ENCODE measurements at regions not wholly inside any gene's neighbourhood (a gene's known extent, or its start where the extent isn't known, plus 50 kb on each side); places are given as distances from the start of the nearest gene placed in this dataset.
"Not testable (repeated sequence)": the region's sequence is repeated elsewhere in the genome, so short reads cannot be mapped to it uniquely, and the experiment has no call there.

DNA sequence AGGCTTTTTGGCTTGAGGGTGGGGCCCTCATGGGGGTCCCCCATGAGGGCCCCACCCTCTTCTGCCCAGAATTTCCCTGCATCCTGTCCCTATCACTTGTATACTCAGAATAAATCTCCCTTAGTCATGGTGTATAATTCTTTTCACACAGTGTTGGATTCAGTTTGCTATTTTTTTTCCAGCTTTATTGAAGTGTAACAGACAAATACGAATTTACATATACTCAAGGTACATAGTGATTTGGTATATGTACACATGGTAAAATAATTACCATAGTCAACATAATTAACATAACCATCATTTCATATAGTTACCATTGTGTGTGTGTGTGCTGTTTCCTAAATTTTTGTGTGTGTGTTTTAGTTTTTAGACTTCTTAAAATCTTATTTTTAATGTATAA, 289.4 kb downstream of the CNTNAP3B start:
- not testable (repeated sequence) for DNase-seq

DNA sequence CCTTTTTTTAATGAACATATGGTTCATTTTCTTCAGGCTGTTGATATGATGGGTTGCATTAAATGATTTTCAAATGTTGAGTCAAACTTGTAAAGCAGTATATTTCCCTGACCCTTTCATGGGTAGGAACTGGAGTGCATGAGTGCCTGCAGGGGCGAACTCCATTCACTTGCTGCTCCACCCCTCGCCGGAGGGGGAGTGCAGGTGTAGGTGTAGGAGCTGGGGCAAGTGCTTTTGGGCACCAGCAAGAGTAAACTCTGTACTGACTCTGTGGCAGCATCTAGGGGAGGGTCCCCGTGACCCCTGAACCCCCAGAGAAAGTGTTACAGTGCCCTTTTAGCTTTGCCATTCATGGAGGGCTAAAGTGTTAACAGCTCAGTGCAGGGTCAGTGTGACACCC, 290.3 kb downstream of the CNTNAP3B start:
- DNase-seq = not testable (repeated sequence)

DNA sequence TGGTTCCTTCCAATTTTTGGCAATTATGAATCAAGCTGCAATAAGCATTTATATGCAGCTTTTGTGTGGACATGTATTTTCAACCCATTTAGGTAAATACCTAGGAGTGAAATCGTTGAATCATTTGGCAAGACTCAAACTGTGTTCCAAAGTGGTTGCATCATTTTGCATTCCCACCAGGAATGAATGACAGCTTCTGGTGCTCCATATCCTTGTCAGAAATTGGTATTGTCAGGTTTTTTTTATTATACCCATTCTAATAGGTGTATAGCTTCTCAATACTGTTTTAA, 290.7 kb downstream of the CNTNAP3B start:
- DNase-seq = not testable (repeated sequence)

DNA sequence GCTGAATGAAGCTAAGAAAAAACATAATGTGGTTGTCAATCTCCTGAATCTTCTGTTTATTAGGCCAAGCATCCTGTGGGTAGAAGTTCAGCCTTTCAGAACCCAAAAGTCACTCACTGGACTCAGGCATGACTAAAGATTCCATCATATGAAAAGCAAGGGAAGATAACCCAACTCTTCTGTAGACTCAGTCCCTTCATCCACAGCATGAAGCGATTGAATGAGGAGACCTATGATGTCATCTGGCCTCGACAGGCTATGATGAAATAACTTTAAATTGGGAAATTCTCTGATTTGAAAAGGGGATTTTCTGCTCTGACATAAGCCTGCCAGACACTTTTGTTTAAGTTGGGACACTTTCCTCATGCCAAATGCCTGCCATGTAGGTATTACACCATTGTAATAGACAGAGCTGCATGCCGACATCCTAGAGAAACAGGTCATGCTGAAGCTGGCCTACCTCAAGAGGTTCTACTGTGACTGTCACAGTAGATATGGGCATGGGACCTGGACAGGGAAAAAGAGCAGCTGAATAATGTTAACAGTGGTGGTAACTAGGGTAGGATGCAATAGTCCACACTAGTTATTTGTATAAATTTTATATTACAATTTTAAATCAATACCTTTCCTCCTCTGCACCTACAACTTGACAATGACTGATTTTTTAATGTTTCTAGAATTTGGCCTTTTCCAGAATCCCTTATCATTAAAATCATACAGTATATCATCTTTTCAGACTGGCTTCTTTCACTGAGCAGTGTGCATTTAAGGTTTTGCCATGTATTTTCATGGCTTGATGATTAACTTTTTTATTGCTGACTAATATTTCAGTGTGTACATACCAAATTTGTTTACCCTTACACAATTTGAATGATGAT, 291.3 kb downstream of the CNTNAP3B start:
- not testable (repeated sequence) for DNase-seq

DNA sequence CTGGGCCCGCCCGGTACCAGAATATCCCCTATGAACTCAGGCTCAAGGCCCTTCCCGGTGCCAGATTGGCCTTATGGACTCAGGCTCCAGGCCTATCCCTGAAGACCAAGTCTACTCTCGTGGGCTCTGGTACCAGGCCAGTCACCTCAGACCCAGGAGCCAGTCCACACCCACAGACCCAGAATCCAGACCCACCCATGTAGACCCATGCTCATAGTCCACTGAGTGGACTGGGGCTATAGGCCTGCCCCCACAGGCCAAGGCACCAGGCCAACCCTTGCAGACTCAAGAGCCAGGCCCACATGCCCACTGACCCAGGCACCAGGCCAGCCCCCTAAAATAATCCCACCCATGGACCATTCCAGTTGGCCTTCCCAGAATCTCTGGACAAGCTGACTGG, 296.1 kb downstream of the CNTNAP3B start:
- not testable (repeated sequence) for DNase-seq

DNA sequence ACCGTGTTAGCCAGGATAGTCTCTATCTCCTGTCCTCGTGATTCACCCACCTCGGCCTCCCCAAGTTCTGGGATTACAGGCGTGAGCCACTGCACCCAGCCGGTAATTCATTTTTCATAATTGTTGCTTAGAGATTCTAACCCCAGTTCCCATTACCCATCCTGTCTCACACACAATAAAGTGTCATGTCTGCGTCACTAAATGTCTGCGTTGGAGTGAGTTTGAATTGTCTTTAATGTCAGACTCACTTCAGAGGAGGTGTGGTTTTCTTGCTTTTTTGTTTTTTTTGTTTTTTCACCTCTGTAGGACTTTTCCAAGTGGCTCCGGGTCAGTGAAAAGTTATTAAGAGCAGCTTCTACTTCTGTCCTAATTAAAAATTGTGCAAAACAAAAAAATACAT, 304.5 kb downstream of the CNTNAP3B start:
- DNase-seq = not testable (repeated sequence)

DNA sequence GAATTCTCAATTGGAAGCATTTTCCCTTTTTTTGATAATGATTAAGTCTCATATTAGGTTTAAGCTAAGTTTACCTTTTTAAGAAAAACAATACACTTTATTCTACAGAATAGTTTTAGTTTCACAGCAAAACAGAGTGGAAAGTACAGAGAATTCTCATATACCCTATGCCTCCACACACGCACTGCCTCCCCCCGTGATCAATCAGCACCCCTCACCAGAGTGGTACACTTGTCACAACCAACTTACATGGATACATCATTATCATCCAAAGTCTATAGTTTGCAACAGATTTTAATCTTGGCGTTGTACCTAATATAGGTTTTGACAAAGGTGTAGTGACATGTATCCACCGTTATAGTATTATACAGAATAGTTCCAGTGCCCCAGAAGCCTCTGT, 326.5 kb downstream of the CNTNAP3B start:
- DNase-seq = not testable (repeated sequence)

DNA sequence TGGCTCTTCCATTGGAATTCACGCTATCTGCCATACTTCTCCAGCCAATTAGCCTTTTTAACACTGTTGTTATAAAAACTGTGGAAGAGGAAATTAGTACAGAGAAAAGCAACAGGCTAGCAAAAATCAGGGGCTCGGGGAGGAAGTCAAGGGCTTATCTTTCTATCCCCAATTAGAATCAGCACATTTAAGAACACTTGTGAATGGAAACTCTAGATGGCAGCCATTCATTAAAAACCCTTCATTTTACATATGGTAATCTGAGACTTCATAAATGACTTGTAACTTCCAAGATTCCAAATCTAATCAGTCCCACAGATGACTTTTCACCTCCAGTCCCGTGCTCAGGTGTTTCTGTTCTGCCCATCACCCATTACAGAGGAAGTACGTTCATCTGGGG, 330.5 kb downstream of the CNTNAP3B start:
- DNase-seq = not testable (repeated sequence)

DNA sequence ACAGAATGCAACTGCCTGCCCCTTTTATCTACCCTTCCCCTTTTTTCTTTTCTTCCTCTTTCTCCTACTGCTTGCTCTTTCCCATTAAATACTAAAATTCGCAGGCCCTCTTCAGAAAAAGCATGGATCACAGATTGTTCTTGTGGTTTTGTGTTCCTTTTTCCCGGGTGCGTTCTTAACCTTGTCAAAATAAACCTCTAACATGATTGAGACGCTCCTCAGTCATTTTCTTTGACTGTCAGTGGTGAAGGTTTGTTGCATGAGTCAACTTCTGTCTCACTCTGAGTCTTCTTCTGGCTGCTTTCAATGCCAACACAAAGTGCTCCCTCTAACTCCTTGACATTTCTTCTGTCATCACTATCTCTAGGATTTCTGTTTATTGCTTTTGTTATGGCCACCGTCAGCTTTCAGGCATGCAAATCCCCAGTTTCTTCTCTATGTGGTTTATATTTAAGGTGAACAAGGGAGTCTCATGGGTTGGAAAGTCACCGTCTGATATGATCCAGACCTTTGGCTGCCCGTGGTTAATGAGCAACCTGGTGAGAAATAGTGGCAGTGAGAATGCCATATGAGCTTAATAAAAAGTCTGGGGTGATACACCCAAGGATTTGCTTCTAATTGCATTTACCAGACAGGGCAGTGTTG, 338.4 kb downstream of the CNTNAP3B start:
- not testable (repeated sequence) for DNase-seq

DNA sequence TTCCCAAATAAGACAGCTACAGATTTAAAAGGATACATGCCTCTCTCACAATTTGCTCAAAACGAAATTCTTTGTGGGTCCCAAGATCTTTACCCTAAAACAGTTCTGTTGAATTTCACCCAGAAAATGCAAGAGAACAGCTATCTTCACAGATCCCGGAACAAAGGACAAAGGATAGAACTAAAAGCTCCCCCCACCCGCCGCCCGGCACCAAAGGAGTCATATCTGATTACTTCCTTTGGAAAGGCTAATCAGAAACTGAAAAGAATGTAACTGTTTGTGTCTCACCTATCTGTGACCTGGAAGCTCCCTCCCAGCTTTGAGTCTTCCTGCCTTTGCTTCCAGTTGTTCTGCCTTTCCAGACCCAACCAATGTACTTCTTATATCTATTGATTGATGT, 339.2 kb downstream of the CNTNAP3B start:
- DNase-seq = not testable (repeated sequence)

DNA sequence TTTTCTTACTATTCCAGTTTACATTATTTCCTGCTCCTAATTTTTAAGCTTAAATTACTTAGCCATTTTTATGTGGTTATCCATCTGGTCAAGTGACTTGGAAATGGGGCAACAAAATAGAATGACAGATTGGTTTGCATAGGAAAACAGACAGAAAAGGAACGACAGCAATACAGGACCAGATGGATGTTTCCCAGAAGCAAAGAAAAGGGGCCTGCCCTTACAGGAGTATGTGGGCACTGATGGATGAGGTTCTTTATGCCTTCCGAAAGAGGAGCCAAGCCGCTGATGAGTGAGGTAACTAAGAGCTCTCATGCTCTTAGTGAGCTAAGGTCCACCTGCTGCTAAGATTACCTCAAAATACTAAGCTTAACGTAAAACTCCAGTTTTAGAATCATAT, 339.8 kb downstream of the CNTNAP3B start:
- DNase-seq = not testable (repeated sequence)

DNA sequence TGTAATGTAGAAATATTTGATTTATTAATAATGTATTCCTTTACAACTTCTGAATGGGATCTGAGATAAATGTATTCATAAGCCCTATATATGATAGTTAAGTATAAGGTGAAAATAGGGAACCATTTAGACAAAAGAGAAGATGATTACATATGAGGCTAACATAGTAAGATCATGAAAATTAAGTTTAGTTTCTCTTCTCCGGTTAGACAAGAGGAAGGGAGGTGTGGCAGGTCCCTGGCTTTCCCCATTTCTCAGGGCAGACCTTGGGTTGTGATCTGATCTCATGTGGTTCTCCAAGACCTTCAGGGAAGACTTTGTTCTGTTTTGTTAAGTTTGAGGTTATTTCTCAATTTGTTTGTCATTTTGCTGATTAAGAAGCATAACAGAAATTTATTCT, 341.3 kb downstream of the CNTNAP3B start:
- not testable (repeated sequence) for DNase-seq

DNA sequence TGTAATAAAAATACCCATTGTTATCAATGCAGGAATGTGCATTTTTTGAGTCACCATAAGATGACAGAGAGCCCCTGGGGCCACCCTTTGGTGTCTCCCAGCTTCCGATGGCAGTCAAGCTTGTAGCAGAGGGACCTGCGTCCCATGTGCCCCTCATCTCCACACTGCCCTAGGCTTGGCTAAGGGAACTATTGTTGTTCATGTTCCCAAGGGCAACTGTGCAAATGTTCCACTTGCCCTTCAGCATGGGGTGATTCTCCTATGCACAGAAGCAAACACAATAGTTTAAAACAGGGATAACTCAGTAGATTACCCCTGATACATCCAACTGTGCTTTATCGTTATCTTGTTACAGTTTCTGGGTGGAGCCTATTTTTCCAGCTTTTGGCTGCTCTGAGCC, 342.0 kb downstream of the CNTNAP3B start:
- not testable (repeated sequence) for DNase-seq

DNA sequence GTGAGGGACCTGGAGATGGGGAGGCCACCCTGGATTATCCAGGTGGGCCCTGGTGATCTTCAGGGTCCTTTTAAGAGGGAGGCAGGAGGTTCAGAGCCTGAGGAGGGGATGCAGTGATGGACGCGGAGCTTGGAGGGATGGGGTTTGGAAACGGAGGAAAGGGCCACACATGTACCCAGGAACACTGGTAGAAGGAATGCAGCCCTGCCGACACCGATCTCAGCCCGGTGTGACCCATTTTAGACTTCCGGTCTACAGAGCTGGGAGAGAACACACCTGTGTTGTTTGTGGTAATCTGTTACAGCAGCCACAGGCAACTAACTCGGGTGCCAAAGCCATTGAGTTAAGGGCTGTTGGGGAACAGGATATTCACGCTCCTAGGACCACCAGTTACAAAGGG, 345.2 kb downstream of the CNTNAP3B start:
- DNase-seq = not testable (repeated sequence)

DNA sequence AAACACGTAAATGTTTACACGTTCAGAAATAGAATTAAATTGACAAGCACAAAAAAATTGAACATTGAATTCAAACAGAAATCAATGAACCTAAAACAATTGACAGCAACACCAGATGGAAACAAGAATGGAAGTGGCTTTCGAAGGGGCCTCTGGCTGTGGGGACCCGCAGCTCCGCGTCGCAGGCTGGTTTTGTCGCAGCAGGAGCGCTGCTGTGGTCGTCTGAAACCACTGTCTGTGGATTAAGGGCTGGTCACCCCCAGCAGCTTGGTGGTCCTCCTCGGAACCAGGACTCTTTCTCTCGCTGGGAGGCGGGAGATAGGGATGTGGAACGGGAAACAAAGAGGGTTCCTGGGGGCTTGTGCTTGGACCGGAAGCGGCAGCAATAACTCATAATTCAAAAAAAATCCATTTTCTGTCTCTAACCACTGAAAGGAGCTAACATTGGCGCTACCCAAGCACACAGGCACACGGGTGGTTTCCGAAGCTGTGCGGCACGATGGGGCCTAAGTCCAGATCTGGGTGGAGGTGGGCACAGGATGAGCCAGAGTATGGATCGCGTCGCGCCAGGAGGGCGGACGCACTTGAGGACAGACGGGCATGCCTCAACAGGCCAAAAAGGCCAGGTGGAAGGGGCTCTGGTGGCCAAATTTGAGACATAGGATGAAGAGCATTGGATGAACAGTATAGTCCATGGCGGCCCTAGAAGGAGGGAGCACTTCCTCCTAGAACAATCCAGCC, 346.0 kb downstream of the CNTNAP3B start:
- DNase-seq = not testable (repeated sequence)

DNA sequence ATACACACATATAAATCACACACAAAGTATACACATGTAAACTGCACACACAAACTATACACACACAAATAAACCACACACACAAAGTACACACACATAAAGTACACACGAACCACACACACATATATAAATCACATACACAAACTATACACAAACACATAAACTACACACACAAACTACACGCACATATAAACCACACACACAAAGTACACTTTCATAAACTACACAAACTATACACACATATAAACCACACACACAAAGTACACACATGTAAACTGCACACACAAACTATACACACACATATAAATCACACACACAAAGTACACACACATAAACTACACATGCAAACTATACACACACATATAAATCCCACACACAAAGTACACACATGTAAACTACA, 347.3 kb downstream of the CNTNAP3B start:
- DNase-seq = not testable (repeated sequence)

DNA sequence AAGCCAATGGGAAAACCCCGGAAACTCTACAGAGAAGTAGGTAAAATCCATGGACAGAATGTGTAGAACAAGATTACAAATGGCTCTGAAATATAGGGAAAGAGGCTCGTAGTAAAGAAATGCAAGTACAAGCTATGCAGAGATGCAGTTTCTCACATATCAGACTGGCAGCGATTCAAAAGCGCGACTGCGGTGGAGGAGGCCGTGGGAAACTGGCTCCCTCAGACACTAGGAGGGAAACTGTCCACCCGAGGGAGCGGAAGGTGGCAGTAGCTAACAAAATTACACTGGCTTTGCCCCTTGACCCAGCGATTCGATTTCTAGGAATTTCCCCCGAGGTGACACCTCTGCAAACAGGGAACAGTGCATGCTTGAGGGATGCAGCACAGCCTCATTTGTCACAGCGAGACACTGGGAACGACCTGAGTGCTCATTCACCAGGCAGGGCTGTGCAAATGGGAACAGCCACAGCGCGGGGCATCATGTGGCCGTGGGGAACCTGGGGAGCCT, 349.3 kb downstream of the CNTNAP3B start:
- not testable (repeated sequence) for DNase-seq

DNA sequence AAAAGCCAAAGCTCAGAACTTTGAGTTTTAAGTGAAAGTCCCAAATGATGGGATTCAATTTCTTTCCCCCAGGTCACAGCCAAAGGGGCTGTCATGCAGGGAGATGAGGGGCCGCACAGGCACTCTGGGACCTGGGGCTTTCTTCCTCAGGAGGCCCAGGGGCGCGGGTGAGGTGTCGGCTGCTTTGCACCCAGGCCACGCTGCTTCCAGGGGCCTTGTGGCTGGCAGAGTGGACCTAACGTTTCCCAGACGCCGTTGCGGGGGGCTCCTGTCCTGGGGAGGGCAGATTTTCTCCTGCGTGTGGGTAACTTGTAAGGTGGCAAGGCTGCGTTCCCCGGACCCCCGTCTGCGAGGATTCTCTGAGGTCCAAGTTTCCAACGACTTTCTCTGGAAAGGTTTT, 350.0 kb downstream of the CNTNAP3B start:
- DNase-seq = not testable (repeated sequence)

DNA sequence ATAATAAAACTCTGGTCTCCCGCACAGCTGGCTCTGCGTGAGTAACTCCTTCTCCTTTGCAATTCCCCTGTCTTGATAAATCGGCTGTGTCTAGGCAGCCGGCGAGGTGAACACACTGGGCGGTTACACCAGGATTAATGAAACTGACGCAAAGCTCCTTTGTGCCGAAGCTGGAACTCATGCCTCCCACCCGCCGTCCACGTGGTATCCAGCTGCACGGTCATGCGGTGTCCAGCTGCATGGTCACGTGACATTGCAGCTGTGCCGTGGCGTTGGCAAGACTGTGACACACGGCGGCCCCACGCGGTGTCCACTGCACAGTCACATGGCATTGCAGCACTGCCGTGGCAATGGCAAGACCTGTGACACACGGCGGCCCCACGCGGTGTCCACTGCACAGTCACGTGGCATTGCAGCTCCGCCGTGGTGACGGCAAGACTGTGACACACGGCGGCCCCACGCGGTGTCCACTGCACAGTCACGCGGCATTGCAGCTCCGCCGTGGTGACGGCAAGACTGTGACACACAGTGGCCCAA, 350.6 kb downstream of the CNTNAP3B start:
- not testable (repeated sequence) for DNase-seq

DNA sequence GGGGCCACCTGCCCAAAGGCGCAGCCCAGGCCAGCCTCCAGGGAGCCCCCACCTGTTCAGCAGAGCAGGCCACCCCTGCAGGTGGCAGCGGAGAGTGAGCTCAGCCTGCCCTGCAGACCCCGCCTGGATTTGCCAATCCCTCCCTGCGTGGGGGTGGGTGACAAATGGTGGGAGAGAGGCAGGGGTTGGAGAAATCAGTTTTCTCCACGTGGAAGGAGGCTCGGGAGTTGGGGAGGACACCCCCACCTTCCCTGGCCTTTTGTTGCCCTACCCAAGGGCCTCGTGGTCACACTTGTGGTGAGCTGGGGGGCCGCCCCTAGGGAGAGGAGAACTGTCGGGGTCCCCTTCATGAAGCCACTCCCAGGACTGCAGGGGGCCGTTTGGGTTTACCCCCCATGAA, 351.7 kb downstream of the CNTNAP3B start:
- DNase-seq = not testable (repeated sequence)

DNA sequence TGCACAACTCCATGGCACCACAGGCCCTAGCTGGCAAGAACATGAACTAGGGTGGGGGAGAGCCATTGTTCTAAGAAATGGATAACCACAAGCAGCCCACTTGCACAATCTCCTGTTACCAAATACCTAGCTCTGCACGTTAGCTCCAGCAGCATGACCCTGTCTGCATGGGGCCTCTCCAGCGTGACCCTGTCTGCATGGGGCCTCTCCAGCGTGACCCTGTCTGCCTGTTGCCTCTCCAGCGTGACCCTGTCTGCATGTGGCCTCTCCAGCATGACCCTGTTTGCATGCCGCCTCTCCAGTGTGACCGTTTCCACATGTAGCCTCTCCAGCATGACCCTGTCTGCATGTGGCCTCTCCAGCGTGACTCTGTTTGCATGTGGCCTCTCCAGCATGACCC, 356.7 kb downstream of the CNTNAP3B start:
- not testable (repeated sequence) for DNase-seq

DNA sequence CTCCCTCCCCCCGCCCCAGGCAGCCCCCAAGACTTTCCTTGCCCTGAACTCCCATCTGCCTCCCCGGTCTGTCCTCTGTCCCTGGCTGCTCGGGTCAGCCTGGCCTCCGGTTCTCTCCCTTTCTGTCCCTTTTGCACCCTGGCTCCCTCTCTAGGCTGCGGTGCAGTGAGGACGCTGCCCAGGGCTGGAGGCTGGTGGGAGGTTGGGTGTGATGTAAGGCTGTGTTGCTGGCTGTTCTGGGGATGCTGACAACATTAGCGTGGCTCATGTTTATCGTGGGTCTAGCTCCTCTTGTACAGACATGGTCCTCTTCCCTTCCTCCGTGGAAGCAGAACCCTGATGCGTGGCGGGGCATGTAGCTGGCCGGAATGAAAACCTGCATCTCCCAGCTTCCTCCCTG, 357.5 kb downstream of the CNTNAP3B start:
- DNase-seq = not testable (repeated sequence)

DNA sequence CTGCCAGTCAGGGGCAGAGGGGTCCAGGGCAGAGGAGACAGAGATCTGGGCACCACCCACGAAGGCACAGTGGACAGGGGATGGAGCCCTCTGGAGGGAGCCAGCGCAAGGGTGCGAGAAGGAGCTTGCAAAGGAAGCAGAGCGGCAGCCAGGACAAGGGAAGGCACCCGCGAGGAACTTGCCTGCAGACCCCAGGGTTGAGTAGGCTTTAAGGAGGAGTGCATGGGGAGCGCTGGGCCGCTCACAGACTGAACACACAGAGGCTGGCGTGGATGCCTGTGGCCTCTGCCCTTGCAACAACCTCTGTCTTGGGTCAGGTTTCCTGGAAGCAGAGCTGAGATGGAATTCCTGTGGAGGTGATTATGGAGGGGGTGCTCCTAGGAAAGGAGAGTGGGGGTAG, 374.4 kb downstream of the CNTNAP3B start:
- DNase-seq = not testable (repeated sequence)
